ENCODE measurements at regions not wholly inside any gene's neighbourhood (a gene's known extent, or its start where the extent isn't known, plus 50 kb on each side); places are given as distances from the start of the nearest gene placed in this dataset.
"Not testable (repeated sequence)": the region's sequence is repeated elsewhere in the genome, so short reads cannot be mapped to it uniquely, and the experiment has no call there.

GRCh38 chr13:55055666-55056065 is 2027.1 kb downstream of the OLFM4 start:
- TF ChIP-seq CTCF, POLR2A (IDR thresholded peaks at IDR 0.05): not testable (repeated sequence)

Measured in Peyer's patch (tissue), 4 donors.